KMS-11 (cell line): ENCODE measurements at regions not wholly inside any gene's neighbourhood (a gene's known extent, or its start where the extent isn't known, plus 50 kb on each side); places are given as distances from the start of the nearest gene placed in this dataset.

ENCODE experiments used
- H2AFZ ChIP-seq: fragments of 200-600 bp; sonication (generic); 2 replicates; pipeline ENCODE4 v1.6.1; 2016; ENCODE audit warnings: antibody characterized with exemption, mixed run types, low read depth
- H3K27ac ChIP-seq: fragments of 200-600 bp; sonication (generic); 2 replicates; pipeline ENCODE4 v1.6.1; 2016; ENCODE audit warnings: mild to moderate bottlenecking, mixed run types
- H3K27me3 ChIP-seq: fragments of 200-600 bp; sonication (generic); 2 replicates; pipeline ENCODE4 v1.6.1; 2017; ENCODE audit warnings: mild to moderate bottlenecking, low read depth, mixed run types, moderate library complexity; ENCODE audit not compliant: insufficient read depth
- H3K36me3 ChIP-seq: fragments of 200-600 bp; sonication (generic); 2 replicates; pipeline ENCODE4 v1.6.1; 2017; ENCODE audit warnings: mild to moderate bottlenecking, mixed run types; ENCODE audit not compliant: insufficient read depth
- H3K4me1 ChIP-seq: fragments of 200-600 bp; sonication (generic); 2 replicates; pipeline ENCODE4 v1.6.1; 2016; ENCODE audit warnings: mild to moderate bottlenecking, low read depth, mixed run types; ENCODE audit not compliant: poor library complexity, severe bottlenecking
- H3K4me2 ChIP-seq: fragments of 200-600 bp; sonication (generic); 2 replicates; pipeline ENCODE4 v1.7.0; 2016; ENCODE audit warnings: mild to moderate bottlenecking, mixed run types
- H3K4me3 ChIP-seq: fragments of 200-600 bp; sonication (generic); IDR thresholded peaks from 2 replicates; pipeline ENCODE4 v1.6.1; 2017; ENCODE audit warnings: low read depth, low read length, mixed read lengths; ENCODE audit not compliant: insufficient read depth
- H3K79me2 ChIP-seq: fragments of 200-600 bp; sonication (generic); 2 replicates; pipeline ENCODE4 v1.6.1; 2016; ENCODE audit warnings: low read depth, mixed run types; ENCODE audit not compliant: insufficient read depth
- H3K9ac ChIP-seq: fragments of 200-600 bp; sonication (generic); 2 replicates; pipeline ENCODE4 v1.6.1; 2016; ENCODE audit warnings: mild to moderate bottlenecking, mixed run types
- H4K20me1 ChIP-seq: fragments of 200-600 bp; sonication (generic); 2 replicates; pipeline ENCODE4 v1.6.1; 2016; ENCODE audit warnings: mild to moderate bottlenecking, mixed run types; ENCODE audit not compliant: insufficient read depth
- TF ChIP-seq, protein P1 (sequence below): fragments of 200-600 bp; sonication (generic); conservative IDR thresholded peaks from 2 replicates; pipeline ENCODE4 v1.6.1; 2017; ENCODE audit warnings: low read depth, mild to moderate bottlenecking, antibody characterized with exemption, low read length, moderate library complexity, mixed read lengths

DNA sequence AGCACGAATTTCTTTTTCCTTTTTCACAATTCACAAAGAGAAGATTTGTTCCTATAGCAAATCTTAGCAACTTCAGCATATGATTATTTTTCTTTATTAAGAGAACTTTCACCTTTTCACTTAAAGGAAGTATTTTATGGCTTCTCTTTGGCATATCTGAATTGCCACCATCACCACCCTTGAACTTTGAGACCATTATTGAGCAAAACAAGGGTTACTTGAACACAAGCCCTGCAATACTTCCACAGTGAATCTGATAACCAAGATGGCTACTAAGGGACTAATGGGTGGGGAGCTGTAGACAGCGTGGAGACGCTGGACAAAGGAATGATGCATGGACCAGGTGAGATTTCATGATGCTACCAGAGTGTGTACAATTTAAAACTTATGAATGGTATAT is 815.0 kb downstream of the LRRIQ3 start:
- H3K9ac ChIP-seq: no peak overlapping the region
- TF ChIP-seq, protein P1, sequence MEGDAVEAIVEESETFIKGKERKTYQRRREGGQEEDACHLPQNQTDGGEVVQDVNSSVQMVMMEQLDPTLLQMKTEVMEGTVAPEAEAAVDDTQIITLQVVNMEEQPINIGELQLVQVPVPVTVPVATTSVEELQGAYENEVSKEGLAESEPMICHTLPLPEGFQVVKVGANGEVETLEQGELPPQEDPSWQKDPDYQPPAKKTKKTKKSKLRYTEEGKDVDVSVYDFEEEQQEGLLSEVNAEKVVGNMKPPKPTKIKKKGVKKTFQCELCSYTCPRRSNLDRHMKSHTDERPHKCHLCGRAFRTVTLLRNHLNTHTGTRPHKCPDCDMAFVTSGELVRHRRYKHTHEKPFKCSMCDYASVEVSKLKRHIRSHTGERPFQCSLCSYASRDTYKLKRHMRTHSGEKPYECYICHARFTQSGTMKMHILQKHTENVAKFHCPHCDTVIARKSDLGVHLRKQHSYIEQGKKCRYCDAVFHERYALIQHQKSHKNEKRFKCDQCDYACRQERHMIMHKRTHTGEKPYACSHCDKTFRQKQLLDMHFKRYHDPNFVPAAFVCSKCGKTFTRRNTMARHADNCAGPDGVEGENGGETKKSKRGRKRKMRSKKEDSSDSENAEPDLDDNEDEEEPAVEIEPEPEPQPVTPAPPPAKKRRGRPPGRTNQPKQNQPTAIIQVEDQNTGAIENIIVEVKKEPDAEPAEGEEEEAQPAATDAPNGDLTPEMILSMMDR: no peak
- H3K4me1 ChIP-seq: no peaks in the 10 kb centered on the region
- no peaks in the 10 kb centered on the region for H3K27me3 ChIP-seq
- no peak overlapping the region for H3K4me3 ChIP-seq
- no peaks in the 10 kb centered on the region for H3K36me3 ChIP-seq
- no peak overlapping the region for H3K27ac ChIP-seq
- no peak overlapping the region for H2AFZ ChIP-seq
- H3K4me2 ChIP-seq: no peak overlapping the region
- H3K79me2 ChIP-seq: no peaks in the 10 kb centered on the region
- no peaks in the 10 kb centered on the region for H4K20me1 ChIP-seq

DNA sequence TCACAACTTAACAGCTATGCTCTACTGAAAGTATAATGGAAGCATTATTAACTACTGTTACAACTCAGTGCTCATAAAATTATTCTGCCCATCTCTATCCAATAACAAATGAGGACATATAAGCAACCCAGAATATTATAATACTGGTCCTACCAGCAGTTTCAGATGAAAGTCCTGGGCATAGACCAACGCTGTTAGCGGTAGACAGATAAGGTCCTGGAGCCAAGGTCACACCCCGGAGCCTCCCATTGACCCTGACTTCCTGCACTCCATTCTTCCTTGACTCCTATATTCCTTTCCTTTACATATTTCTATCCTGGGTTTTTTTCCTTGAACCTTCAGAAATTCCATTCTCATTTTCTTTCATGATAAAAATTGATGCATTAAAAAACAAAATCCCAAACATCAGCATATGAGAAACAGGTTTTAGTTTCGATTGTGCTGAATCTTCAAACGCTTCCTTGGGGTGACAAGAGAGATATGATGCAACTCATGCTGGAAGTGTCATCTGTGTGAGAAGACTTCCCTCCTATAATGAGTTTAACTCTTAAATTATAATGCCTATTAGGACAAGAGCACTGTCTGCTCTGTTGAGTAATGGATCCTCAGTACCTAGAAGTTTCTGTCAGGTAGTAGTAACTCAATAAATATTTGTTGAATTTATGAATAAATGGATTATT is 831.1 kb downstream of the LRRIQ3 start:
- Histone ChIP-seq H3K4me2 (no peak overlapping the region), H3K4me3 (no peak overlapping the region), H3K36me3 (no peaks in the 10 kb centered on the region), H4K20me1 (no peaks in the 10 kb centered on the region), H3K79me2 (no peaks in the 10 kb centered on the region), H2AFZ (no peak overlapping the region), H3K4me1 (peaks cover 13% of the 10 kb centered on the region), H3K27ac (no peak overlapping the region), H3K27me3 (no peaks in the 10 kb centered on the region), H3K9ac (no peak overlapping the region)
- TF ChIP-seq, protein P1: no peak

DNA sequence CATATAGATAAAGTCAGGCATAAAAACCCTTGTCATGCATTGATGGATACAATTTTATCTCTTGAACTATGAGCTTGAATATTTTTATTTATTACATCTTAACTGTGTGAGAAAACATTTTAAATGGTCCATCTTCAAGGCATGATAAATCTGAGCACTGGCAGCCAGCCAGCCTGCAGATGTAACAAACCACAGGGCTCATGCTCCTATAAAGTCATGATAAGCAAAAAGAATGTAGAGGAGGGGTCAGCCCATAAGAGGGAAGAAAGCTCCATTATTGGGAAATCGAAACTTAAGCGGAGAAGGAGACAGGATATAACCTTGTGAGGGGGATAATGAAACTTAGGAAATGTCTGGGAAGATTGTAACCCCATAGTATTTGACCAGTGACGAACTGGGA is 839.0 kb downstream of the LRRIQ3 start:
- no peak overlapping the region for H3K4me2 ChIP-seq
- H3K27me3 ChIP-seq: no peaks in the 10 kb centered on the region
- no peak overlapping the region for H3K9ac ChIP-seq
- no peak overlapping the region for H3K27ac ChIP-seq
- no peaks in the 10 kb centered on the region for H3K36me3 ChIP-seq
- H3K79me2 ChIP-seq: no peaks in the 10 kb centered on the region
- H4K20me1 ChIP-seq: no peaks in the 10 kb centered on the region
- TF ChIP-seq, protein P1: no peak
- no peaks in the 10 kb centered on the region for H3K4me1 ChIP-seq
- no peak overlapping the region for H3K4me3 ChIP-seq
- no peak overlapping the region for H2AFZ ChIP-seq

DNA sequence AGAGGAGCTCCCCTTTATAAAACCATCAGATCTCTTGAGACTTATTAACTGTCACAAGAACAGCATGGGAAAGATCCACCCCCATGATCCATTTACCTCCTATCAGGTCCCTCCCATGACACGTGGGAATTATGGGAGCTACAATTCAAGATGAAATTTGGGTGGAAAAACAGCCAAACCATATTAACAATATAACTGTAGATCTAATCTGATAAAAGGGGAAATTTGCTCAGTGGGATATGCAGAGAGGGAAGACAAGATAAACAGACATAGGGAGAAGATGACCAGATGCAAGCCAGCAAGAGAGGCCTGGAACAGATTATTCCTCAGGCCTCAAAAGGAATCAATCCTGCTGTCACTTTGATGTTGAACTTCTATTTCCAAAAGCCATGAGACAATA is 841.5 kb downstream of the LRRIQ3 start:
- Histone ChIP-seq H3K27me3 (no peaks in the 10 kb centered on the region), H3K4me1 (no peaks in the 10 kb centered on the region), H2AFZ (no peak overlapping the region), H3K4me3 (no peak overlapping the region), H3K9ac (no peak overlapping the region), H3K36me3 (no peaks in the 10 kb centered on the region), H3K27ac (no peak overlapping the region), H3K79me2 (no peaks in the 10 kb centered on the region), H3K4me2 (no peak overlapping the region), H4K20me1 (no peaks in the 10 kb centered on the region)
- TF ChIP-seq, protein P1: no peak
